DMS79 treated with DMSO at 0.1 percent for 48 hours (cell line): ENCODE measurements at regions not wholly inside any gene's neighbourhood (a gene's known extent, or its start where the extent isn't known, plus 50 kb on each side); places are given as distances from the start of the nearest gene placed in this dataset.
"Not testable (repeated sequence)": the region's sequence is repeated elsewhere in the genome, so short reads cannot be mapped to it uniquely, and the experiment has no call there.

Experiments
- DNase-seq: peaks from one replicate; lab custom pipeline; 2025; lab: John Stamatoyannopoulos, UW

- not testable (repeated sequence) for DNase-seq
Measured at GRCh38 chr2:143922261-143922830, 597.6 kb downstream of the ZEB2 start.

- no peak for DNase-seq
Measured at GRCh38 chr2:143918465-143918989, 601.4 kb downstream of the ZEB2 start.

- no peak for DNase-seq
Measured at GRCh38 chr2:143916781-143917180, 603.1 kb downstream of the ZEB2 start.

- DNase-seq: no peak
Measured at GRCh38 chr2:143909577-143910353, 610.2 kb downstream of the ZEB2 start.

GRCh38 chr2:143908843-143909242 is 611.1 kb downstream of the ZEB2 start:
- no peak for DNase-seq

GRCh38 chr2:143907801-143908200 is 612.1 kb downstream of the ZEB2 start:
- no peak for DNase-seq

GRCh38 chr2:143906850-143907249 is 613.1 kb downstream of the ZEB2 start:
- DNase-seq: no peak

- DNase-seq: no peak
Measured at GRCh38 chr2:143905587-143905986, 614.3 kb downstream of the ZEB2 start.

GRCh38 chr2:143903172-143903856 is 616.6 kb downstream of the ZEB2 start:
- peak; percentile 10 for DNase-seq

GRCh38 chr2:143901185-143901842 is 618.6 kb downstream of the ZEB2 start:
- DNase-seq: no peak

- DNase-seq: no peak
Measured at GRCh38 chr2:143899987-143900386, 619.9 kb downstream of the ZEB2 start.

- no peak for DNase-seq
Measured at GRCh38 chr2:143893371-143893770, 626.5 kb downstream of the ZEB2 start.

- no peak for DNase-seq
Measured at GRCh38 chr2:143891879-143892308, 628.0 kb downstream of the ZEB2 start.

- DNase-seq: no peak
Measured at GRCh38 chr2:143890798-143891197, 629.1 kb downstream of the ZEB2 start.

GRCh38 chr2:143889216-143889615 is 630.7 kb downstream of the ZEB2 start:
- no peak for DNase-seq

GRCh38 chr2:143885461-143885860 is 634.5 kb downstream of the ZEB2 start:
- DNase-seq: no peak

GRCh38 chr2:143881246-143881645 is 638.7 kb downstream of the ZEB2 start:
- DNase-seq: no peak

GRCh38 chr2:143877876-143878530 is 641.9 kb downstream of the ZEB2 start:
- peak; percentile 44 for DNase-seq

- DNase-seq: no peak
Measured at GRCh38 chr2:143877056-143877455, 642.9 kb downstream of the ZEB2 start.

GRCh38 chr2:143875295-143876233 is 644.4 kb downstream of the ZEB2 start:
- no peak for DNase-seq

- no peak for DNase-seq
Measured at GRCh38 chr2:143873886-143874285, 646.0 kb downstream of the ZEB2 start.
